ENCODE measurements at regions not wholly inside any gene's neighbourhood (a gene's known extent, or its start where the extent isn't known, plus 50 kb on each side); places are given as distances from the start of the nearest gene placed in this dataset.

DNA sequence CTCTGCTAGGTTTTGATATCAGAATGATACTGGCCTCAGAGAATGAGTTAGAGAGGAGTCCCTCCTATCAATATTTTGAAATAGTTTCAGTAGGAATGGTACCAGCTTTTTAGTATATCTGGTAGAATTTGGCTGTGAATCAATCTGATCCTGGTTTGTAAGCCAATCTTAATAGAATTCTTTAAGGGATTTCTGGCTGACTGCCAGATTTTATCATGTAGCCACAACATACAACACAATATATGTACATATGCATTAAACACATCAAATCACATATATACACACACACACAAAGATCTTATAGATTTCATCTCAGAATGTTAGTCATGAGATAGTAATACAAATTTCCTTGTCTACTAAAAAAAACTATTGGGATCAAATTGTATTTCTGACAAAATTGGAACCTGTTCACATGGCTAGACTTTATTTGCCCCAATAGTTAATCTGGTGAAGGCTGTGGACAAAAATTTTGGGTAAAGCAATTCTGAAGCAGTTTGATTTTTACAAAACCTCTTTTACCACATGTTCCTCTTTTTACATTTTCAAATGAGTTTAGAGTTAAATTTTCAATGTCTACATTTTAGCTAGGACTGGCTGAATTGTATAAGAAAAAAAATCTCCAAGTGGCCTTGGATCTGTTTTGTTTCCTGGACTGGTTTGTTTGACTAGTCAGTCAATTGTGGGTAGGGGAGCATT is 151.7 kb downstream of the FASLG start:
- no peaks in the 10 kb centered on the region for H3K9me2 ChIP-seq (ENCODE audit: insufficient read depth, low read length)
- no peak overlapping the region for H3K27ac ChIP-seq (ENCODE audit: low read length)
- no peak overlapping the region for H3K4me2 ChIP-seq (ENCODE audit: low read length)
- H3K9ac ChIP-seq (ENCODE audit: low read length): no peak overlapping the region
- TF ChIP-seq EZH2 (IDR thresholded peaks at IDR 0.05; ENCODE audit: borderline replicate concordance, insufficient read depth, low read length, poor library complexity, severe bottlenecking) (no peak), CTCF (IDR thresholded peaks at IDR 0.05; ENCODE audit: poor library complexity, severe bottlenecking) (no peak), MXI1 (conservative IDR thresholded peaks at IDR 0.05; ENCODE audit: poor library complexity, severe bottlenecking) (no peak), RAD21 (conservative IDR thresholded peaks at IDR 0.05) (no peak), TAF1 (IDR thresholded peaks at IDR 0.05; ENCODE audit: low read depth) (no peak), POLR2AphosphoS5 (IDR thresholded peaks at IDR 0.05) (no peak), SMC3 (conservative IDR thresholded peaks at IDR 0.05; ENCODE audit: poor library complexity) (no peak)
- no peaks in the 10 kb centered on the region for H3K36me3 ChIP-seq (ENCODE audit: insufficient read depth, low read length)
- no peak overlapping the region for H2AFZ ChIP-seq (ENCODE audit: low read depth, low read length)
- H3K4me3 ChIP-seq (ENCODE audit: low read length): no peak overlapping the region
- no peaks in the 10 kb centered on the region for H3K79me2 ChIP-seq (replicated peaks; ENCODE audit: insufficient read depth, low read length)
- H3F3A ChIP-seq (ENCODE audit: insufficient read depth, low read length, poor library complexity, severe bottlenecking): no peaks in the 10 kb centered on the region
- no peaks in the 10 kb centered on the region for H3K27me3 ChIP-seq (ENCODE audit: insufficient read depth, low read depth, low read length)
- H3K9me3 ChIP-seq (ENCODE audit: low read length): no peaks in the 10 kb centered on the region
- no peaks in the 10 kb centered on the region for H4K20me1 ChIP-seq (ENCODE audit: insufficient read depth)

DNA sequence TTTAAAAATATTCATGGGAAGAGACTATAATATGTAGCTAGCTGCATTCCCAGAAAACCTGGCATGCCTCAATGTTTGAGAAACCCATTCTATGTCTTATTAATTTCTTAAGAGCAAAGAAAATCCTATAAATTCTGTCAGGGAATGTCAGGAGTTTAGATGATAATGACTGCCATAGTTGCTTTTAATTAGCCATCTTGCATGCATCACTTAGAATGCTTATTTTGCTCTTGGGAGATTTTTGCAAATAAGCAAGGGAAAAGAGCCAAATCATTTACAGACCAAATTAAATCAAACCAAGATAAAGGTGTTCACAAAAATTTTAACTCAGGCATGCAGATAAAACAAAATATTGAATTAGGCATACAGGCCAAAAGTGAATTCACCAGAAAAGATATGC is 152.8 kb downstream of the FASLG start:
- no peaks in the 10 kb centered on the region for H3K9me2 ChIP-seq (ENCODE audit: insufficient read depth, low read length)
- H3K79me2 ChIP-seq (replicated peaks; ENCODE audit: insufficient read depth, low read length): no peaks in the 10 kb centered on the region
- H4K20me1 ChIP-seq (ENCODE audit: insufficient read depth): no peaks in the 10 kb centered on the region
- H3K27me3 ChIP-seq (ENCODE audit: insufficient read depth, low read depth, low read length): no peaks in the 10 kb centered on the region
- H3K4me3 ChIP-seq (ENCODE audit: low read length): no peak overlapping the region
- H3F3A ChIP-seq (ENCODE audit: insufficient read depth, low read length, poor library complexity, severe bottlenecking): no peaks in the 10 kb centered on the region
- H3K27ac ChIP-seq (ENCODE audit: low read length): no peak overlapping the region
- no peak overlapping the region for H3K4me2 ChIP-seq (ENCODE audit: low read length)
- no peaks in the 10 kb centered on the region for H3K9me3 ChIP-seq (ENCODE audit: low read length)
- TF ChIP-seq MXI1 (conservative IDR thresholded peaks at IDR 0.05; ENCODE audit: poor library complexity, severe bottlenecking) (no peak), CTCF (IDR thresholded peaks at IDR 0.05; ENCODE audit: poor library complexity, severe bottlenecking) (no peak), POLR2AphosphoS5 (IDR thresholded peaks at IDR 0.05) (no peak), TAF1 (IDR thresholded peaks at IDR 0.05; ENCODE audit: low read depth) (no peak), EP300 (conservative IDR thresholded peaks at IDR 0.05; ENCODE audit: poor library complexity, severe bottlenecking) (no peak), RAD21 (conservative IDR thresholded peaks at IDR 0.05) (no peak), SMC3 (conservative IDR thresholded peaks at IDR 0.05; ENCODE audit: poor library complexity) (no peak), EZH2 (IDR thresholded peaks at IDR 0.05; ENCODE audit: borderline replicate concordance, insufficient read depth, low read length, poor library complexity, severe bottlenecking) (no peak)
- TF ChIP-seq, protein P1, sequence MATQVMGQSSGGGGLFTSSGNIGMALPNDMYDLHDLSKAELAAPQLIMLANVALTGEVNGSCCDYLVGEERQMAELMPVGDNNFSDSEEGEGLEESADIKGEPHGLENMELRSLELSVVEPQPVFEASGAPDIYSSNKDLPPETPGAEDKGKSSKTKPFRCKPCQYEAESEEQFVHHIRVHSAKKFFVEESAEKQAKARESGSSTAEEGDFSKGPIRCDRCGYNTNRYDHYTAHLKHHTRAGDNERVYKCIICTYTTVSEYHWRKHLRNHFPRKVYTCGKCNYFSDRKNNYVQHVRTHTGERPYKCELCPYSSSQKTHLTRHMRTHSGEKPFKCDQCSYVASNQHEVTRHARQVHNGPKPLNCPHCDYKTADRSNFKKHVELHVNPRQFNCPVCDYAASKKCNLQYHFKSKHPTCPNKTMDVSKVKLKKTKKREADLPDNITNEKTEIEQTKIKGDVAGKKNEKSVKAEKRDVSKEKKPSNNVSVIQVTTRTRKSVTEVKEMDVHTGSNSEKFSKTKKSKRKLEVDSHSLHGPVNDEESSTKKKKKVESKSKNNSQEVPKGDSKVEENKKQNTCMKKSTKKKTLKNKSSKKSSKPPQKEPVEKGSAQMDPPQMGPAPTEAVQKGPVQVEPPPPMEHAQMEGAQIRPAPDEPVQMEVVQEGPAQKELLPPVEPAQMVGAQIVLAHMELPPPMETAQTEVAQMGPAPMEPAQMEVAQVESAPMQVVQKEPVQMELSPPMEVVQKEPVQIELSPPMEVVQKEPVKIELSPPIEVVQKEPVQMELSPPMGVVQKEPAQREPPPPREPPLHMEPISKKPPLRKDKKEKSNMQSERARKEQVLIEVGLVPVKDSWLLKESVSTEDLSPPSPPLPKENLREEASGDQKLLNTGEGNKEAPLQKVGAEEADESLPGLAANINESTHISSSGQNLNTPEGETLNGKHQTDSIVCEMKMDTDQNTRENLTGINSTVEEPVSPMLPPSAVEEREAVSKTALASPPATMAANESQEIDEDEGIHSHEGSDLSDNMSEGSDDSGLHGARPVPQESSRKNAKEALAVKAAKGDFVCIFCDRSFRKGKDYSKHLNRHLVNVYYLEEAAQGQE (IDR thresholded peaks at IDR 0.05; ENCODE audit: borderline replicate concordance): no peak
- no peak overlapping the region for H3K9ac ChIP-seq (ENCODE audit: low read length)
- H3K36me3 ChIP-seq (ENCODE audit: insufficient read depth, low read length): no peaks in the 10 kb centered on the region
- H2AFZ ChIP-seq (ENCODE audit: low read depth, low read length): no peak overlapping the region

All from neural cell (in vitro differentiated cells).